GM18870 (cell line): ENCODE measurements at regions not wholly inside any gene's neighbourhood (a gene's known extent, or its start where the extent isn't known, plus 50 kb on each side); places are given as distances from the start of the nearest gene placed in this dataset.

Experiments
- ATAC-seq: cut with Tn5 transposase; IDR thresholded peaks from one replicate; pipeline ENCODE4 v1.9.1; 2021; ENCODE audit warnings: moderate library complexity; ENCODE audit not compliant: unreplicated experiment

DNA sequence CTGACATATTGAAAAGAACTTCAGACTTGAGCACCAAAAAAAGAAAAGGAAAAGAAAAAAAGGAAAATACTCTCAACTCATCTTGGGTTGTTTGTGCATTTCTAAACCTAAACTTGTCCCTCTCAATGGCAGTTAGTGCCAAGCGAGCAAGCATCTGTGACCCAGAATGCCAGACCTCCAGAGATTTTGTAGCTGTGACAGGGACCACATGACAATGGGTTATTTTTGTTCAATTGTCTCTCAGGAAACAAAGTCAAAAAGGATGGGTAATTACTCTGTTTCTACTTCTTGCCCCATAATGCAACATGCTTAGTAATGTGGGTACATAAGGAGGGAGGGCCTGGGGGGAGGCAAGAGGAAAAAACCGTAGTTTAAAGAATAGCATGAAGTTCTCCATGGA is 285.7 kb upstream of the RTL1 start:
- no peak for ATAC-seq

- ATAC-seq, result no peak
Observed at GRCh38 chr14:101189962-101190560, 286.5 kb upstream of the RTL1 start.

- no peak for ATAC-seq
Observed at GRCh38 chr14:101191101-101191720, 287.7 kb upstream of the RTL1 start.

DNA sequence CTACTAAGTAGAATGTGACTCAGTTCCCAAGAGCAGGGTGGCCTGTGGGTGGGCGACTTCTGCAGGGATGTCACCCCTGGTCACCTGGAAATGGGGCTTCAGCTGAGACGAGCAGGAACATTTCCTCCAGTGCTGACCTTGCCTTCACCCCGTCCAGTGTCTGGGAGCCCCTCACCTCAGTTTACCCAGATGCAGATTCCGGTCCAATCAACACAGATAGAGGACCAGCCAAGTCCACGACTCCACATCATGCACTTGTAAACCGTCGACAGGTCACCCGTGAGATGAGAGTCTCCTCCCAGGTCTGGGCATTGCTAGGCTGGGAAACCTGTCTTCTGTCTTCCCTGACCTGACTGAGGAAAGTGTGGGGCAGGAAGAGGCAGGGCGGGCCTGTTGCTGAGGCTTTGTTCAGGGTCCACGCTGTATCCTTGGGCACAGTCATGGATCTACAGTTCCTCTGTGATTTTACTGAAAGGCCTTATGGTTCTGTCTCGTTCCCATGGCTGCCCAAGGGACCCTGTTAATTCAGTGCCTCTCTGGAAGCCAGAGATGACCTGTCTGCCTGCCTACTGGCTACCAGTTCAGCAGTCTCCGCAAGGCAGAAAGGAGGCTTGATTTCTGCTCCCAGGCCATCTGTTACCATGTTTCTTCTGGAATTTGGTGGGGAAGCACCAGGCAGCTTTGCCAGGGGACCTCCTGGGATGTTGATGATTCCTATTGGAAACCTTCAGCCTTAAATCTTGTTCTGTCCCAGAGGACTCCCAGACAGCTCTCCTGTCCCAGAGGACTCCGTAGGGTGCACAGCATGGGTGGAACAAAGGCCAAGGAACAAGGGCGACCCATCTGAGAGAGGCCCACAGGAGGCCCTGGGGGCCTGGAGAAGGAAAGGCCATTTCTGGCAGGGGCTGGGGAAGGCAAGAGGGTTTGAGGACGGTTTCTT is 288.5 kb upstream of the RTL1 start:
- ATAC-seq, result no peak

- ATAC-seq, result no peak
Observed at GRCh38 chr14:101192661-101193000, 289.1 kb upstream of the RTL1 start.

DNA sequence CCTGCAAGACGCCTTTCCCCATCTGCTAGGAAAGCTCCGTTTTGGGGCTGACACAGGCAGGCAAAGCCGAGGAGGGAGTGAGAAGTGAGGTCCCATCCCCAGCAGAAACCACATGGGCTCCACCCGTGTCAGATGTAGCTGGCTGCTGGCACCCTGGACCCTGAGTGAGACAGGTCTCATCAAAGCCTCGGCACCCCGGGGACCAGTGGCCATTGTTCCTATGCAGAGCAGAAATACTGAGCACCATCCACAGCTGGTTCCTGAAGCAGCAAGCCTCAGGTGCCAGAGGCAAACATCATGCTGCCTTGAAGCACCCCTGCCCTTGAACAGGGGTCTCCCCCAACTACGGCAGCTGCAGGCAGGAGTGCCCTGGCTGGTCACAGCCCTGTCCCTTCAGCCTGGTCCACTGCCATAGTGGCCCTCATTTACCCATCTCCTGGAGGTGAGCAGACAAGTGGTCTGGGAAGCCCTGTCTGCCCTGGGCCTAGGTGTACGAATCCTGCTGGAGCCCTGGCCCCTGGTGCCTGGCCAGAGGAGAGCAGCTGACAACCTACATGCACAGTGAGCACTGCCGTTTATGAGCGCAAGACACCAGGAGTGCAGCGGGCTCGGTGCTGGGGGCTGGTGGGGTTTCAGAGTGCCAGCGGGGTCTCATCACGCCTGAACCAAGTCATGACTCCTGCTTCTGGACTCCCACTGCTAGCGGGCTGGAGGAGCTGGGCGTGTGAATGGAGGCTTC is 289.8 kb upstream of the RTL1 start:
- no peak for ATAC-seq

GRCh38 chr14:101193845-101194372 is 290.4 kb upstream of the RTL1 start:
- ATAC-seq, result no peak

DNA sequence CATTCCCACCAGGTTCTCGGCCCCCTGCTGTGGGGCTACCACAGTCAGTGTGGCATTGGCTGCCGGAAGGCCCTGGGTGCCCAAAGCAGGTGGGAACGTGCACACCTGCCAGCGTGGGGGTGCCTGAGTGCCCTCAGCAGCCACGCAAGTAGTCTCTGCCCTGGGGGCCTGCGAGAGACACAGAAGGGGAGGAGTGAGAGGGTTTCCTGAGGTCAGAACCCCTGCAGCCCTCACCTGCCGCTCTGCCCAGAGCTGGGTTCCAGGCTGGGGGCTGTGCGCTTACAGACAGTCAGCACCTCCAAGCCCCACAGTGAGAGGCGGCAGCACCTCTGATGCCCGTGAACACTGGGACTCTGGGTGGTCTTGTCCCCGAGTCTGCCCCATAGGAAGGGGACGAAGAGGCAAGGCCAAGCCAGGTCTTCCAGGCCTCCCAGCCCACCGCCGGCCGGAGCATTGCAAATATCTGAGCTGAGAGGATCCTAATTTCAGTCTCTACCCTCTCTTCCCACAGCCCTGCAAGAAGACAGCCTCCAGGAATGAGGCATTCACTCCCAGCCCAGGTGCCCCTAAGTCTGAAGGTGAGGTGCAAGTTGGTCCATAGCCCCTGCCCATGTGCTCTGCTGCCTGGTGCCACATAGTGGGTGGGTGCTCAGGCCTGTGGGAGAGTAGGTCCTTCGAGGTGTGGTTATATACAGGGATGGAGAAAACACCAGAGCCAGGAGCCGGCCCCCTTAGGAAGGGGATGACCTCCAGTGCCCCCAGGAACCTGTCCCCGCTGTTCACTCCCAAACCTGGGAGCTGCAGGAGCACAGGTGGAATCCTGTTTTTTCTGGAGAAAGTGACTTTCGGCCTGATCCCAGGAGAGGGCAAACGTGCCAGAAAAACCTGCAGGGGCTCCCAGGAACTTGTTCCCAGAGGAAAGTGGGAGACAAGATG is 291.1 kb upstream of the RTL1 start:
- ATAC-seq, result no peak

DNA sequence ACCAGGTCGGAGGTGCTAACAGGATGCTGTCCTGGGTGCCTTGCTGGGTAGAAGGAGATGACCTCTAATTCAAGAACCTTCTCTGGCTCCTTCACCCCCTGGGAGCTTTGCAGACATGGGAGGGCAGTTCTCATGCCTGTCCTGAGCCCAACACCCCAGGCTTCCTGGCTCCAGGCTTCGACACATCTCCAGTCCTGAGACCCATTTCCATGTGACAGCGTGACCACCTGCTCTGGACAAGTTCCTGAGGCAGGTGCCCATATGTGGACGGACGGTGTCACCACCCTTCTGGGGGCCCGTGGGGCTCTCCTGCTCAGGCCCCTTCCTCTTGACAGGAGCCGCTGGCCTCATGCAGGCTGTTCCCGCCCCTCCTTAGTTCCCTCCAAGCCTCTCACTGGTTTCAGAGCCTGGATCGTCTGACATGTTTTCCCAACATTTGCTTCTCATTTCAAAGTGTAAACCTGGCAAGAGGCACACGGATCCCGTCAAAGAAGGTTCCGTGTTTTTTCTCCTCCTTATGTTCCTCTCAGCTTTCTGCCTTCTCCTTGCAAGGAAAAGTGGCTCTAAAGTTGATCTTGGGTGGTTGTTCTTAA is 291.9 kb upstream of the RTL1 start:
- no peak for ATAC-seq

GRCh38 chr14:101196051-101196712 is 292.7 kb upstream of the RTL1 start:
- no peak for ATAC-seq

- no peak for ATAC-seq
Observed at GRCh38 chr14:101196795-101197590, 293.5 kb upstream of the RTL1 start.

GRCh38 chr14:101197595-101198397 is 294.3 kb upstream of the RTL1 start:
- ATAC-seq, result no peak

- no peak for ATAC-seq
Observed at GRCh38 chr14:101198398-101199027, 295.0 kb upstream of the RTL1 start.

- no peak for ATAC-seq
Observed at GRCh38 chr14:101199028-101199770, 295.7 kb upstream of the RTL1 start.

DNA sequence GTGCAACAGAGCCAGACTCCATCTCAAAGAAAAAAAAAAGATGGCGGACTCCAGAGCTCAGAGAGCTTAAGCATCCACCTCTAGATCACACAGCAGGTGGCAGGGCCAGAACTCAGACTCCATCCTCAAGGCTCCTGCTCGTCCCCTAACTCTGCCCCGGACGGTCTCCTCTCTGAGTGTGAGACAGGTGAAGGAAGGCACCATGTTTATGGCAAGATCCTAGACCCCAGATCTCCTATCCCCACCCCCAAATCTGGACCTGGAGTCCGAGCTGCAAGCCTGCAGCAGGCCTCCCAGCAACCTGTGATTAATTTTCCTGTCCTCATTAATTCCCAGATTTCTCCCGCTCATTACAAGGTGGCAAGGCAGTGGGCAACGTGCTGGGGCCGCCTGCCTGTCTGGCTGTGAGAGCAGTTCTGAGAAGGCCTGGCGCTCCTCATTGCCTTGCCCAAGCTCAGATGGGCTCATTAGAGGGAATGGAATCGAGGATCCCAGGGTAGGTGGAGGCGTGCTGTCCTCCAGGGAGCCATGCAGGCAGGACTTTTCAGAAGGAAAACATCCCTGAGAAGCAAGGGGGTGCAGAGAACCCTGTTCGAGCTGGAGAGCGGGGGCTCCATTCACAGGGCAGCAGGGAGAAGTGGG is 296.6 kb upstream of the RTL1 start:
- ATAC-seq, result no peak
